Tibial nerve (tissue), 3 donors: ENCODE measurements at regions not wholly inside any gene's neighbourhood (a gene's known extent, or its start where the extent isn't known, plus 50 kb on each side); places are given as distances from the start of the nearest gene placed in this dataset.

Experiments
- CTCF ChIP-seq, 5 experiments: fragments of 200-600 bp in 3 of 5; fragments of 450-650 bp in 2 of 5; sonication (generic) in 3 of 5; IDR thresholded peaks; one replicate each; pipeline ENCODE4 v1.5.1; 2016 to 2019; ENCODE audit warnings: antibody characterized with exemption in 5 of 5, mild to moderate bottlenecking in 3 of 5, moderate library complexity in 2 of 5
- POLR2A ChIP-seq, 2 donors: fragments of 450-650 bp; IDR thresholded peaks; one replicate each; pipeline ENCODE4 v1.6.1; 2017; ENCODE audit warnings: antibody characterized with exemption in 2 of 2, mild to moderate bottlenecking in 2 of 2, moderate library complexity in 2 of 2

GRCh38 chr4:20318001-20318908 is 66.5 kb downstream of the SLIT2 start:
- TF ChIP-seq CTCF (IDR thresholded peaks at IDR 0.05) = no peak
- no peak for TF ChIP-seq POLR2A (IDR thresholded peaks at IDR 0.05)
